Lower lobe of right lung (tissue), 2 donors: ENCODE measurements at regions not wholly inside any gene's neighbourhood (a gene's known extent, or its start where the extent isn't known, plus 50 kb on each side); places are given as distances from the start of the nearest gene placed in this dataset.

Experiments used
- ATAC-seq, 2 donors: fragments of 200-7000 bp; cut with Tn5 transposase; one replicate each; pipeline ENCODE4 v1.9.1; 2020 to 2022; ENCODE audit warnings: mild to moderate bottlenecking in 2 of 2, moderate library complexity in 2 of 2
- DNase-seq: peaks from one replicate; pipeline ENCODE4 v3.0.0-alpha.2; 2020
- H3K27ac ChIP-seq: fragments of 200-600 bp; one replicate; pipeline ENCODE4 v1.8.0; 2022
- H3K27me3 ChIP-seq: fragments of 200-600 bp; one replicate; pipeline ENCODE4 v1.8.0; 2022; ENCODE audit warnings: low read depth
- H3K36me3 ChIP-seq: fragments of 200-600 bp; one replicate; pipeline ENCODE4 v1.8.0; 2022; ENCODE audit warnings: mild to moderate bottlenecking
- H3K4me1 ChIP-seq: fragments of 200-600 bp; one replicate; pipeline ENCODE4 v1.8.0; 2022
- H3K4me3 ChIP-seq: fragments of 200-600 bp; one replicate; pipeline ENCODE4 v1.8.0; 2022; ENCODE audit warnings: mild to moderate bottlenecking
- H3K9me3 ChIP-seq: fragments of 200-600 bp; one replicate; pipeline ENCODE4 v1.8.0; 2022
- CTCF ChIP-seq: fragments of 200-600 bp; IDR thresholded peaks from one replicate; pipeline ENCODE4 v1.8.0; 2022; ENCODE audit warnings: antibody characterized with exemption, mild to moderate bottlenecking
- intact Hi-C: fragments of 100-400 bp; cut with DNase I; formaldehyde crosslinking; loops from one replicate; pipeline ENCODE4 v1.11.0; 2022
- donor health status: DM: no; HTN: yes; CAD: no; lungs with severe emphysema.

DNA sequence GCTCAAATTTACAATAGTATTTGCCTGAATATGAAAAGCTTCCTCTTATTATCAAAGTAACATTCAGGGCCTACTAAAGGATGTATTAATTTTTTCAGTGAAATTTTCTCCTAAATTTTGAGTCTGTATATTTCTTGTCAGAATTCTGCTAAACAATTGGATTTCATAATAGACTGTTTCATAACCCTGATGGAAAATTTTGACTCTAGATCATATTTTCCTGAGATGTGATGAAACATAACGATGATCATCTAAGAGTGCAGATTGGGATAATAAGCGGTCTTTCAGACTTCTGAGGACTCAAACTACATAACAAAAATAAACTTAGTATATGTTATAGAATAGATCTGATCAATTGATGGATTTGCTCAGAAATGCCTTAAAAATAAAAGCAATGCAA lies 574.5 kb upstream of the TBL1XR1 start:
- intact Hi-C loops, result no loop called here
- peaks cover 26% of the 10 kb centered on the region for H3K4me1 ChIP-seq
- H3K27ac ChIP-seq, result peak overlapping the region; percentile 12
- H3K4me3 ChIP-seq, result no peak overlapping the region
- ATAC-seq (no peak), DNase-seq (no peak)
- H3K27me3 ChIP-seq, result no peaks in the 10 kb centered on the region
- no peak for TF ChIP-seq CTCF
- no peaks in the 10 kb centered on the region for H3K36me3 ChIP-seq
- peaks cover 4% of the 10 kb centered on the region for H3K9me3 ChIP-seq

DNA sequence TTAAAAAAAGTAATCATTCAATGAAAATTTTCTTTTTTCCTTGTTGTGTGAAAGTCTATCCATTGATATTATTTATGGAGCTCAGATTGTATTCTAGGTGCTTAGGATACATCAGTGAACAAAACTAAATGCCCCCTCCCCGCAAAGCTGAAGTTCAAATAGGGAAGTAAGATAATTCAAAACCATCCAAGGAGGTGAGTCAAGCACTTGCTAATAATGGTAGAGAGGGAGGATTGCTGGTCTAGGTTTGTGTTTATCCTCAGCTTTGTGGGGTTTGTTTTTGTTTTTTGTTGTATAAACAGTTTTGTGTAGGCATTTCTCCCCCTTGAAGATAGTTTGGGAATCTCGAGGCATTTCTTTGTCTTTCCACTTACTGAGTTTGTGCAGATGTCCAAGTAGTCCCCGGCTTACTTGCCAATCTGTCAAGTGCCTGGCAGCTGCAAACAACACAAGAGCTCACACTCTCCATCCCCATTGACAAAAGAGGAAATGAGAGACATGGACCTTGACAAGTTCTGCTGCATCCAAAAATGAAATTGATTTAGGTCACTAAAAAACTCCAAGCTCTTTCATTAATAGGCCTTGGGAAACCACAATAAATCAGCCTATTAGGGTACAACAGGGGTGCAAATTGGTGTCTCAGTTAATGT lies 575.8 kb upstream of the TBL1XR1 start:
- intact Hi-C loops, result no loop called here
- ATAC-seq (no peak), DNase-seq (no peak)
- TF ChIP-seq CTCF, result no peak
- Histone ChIP-seq H3K36me3 (no peaks in the 10 kb centered on the region), H3K27me3 (no peaks in the 10 kb centered on the region), H3K27ac (no peak overlapping the region), H3K4me1 (peaks cover 34% of the 10 kb centered on the region), H3K9me3 (peaks cover 4% of the 10 kb centered on the region), H3K4me3 (no peak overlapping the region)

- DNase-seq, result no peak
- no peaks in the 10 kb centered on the region for H3K36me3 ChIP-seq
- no peaks in the 10 kb centered on the region for H3K27me3 ChIP-seq
- TF ChIP-seq CTCF, result no peak
- no peak for ATAC-seq
- no peaks in the 10 kb centered on the region for H3K9me3 ChIP-seq
- intact Hi-C loops, result no loop called here
- H3K4me1 ChIP-seq, result peaks cover 40% of the 10 kb centered on the region
- no peak overlapping the region for H3K4me3 ChIP-seq
- no peak overlapping the region for H3K27ac ChIP-seq
These were observed 576.4 kb upstream of the TBL1XR1 start for GRCh38 chr3:177773717-177774116.

DNA sequence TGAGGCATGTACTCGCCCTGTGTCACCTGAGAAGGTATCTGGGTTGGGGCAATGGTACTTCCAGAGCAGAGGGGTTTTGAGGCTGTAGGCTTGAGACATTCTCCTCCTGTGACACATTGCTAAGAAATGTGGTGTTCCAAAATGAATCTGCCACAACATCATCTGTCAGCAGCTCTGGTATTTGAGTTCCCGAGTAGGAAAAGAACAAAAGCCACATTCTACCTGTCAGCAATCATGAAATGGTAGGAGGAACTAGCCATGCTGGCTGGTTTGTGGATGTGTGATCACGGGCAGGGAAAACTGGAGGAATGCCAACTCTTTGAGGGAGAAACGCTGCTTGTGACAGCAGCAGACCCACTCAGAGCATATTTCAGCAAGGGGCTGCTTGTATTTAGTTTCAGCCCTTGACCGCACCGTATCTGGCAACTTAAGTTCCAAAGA lies 579.4 kb upstream of the TBL1XR1 start:
- TF ChIP-seq CTCF, result no peak
- Histone ChIP-seq H3K27me3 (no peaks in the 10 kb centered on the region), H3K36me3 (no peaks in the 10 kb centered on the region), H3K4me3 (no peak overlapping the region), H3K4me1 (peaks cover 42% of the 10 kb centered on the region), H3K27ac (no peak overlapping the region), H3K9me3 (no peaks in the 10 kb centered on the region)
- intact Hi-C loops, result no loop called here
- no peak for DNase-seq
- ATAC-seq, result peak; percentile 32 to 47

GRCh38 chr3:177777699-177778098 lies 580.4 kb upstream of the TBL1XR1 start:
- intact Hi-C loops, result no loop called here
- peak; percentile 83 to 91 for ATAC-seq

More at GRCh38 chr3:177777699-177778098, 580.4 kb upstream of the TBL1XR1 start:
- Histone ChIP-seq H3K27me3 (no peaks in the 10 kb centered on the region), H3K27ac (no peak overlapping the region), H3K36me3 (no peaks in the 10 kb centered on the region), H3K4me1 (peaks cover 40% of the 10 kb centered on the region), H3K9me3 (no peaks in the 10 kb centered on the region), H3K4me3 (no peak overlapping the region)
- TF ChIP-seq CTCF, result peak; percentile 65
- peak; percentile 56 for DNase-seq
